ENCODE measurements at regions not wholly inside any gene's neighbourhood (a gene's known extent, or its start where the extent isn't known, plus 50 kb on each side); places are given as distances from the start of the nearest gene placed in this dataset.

DNA sequence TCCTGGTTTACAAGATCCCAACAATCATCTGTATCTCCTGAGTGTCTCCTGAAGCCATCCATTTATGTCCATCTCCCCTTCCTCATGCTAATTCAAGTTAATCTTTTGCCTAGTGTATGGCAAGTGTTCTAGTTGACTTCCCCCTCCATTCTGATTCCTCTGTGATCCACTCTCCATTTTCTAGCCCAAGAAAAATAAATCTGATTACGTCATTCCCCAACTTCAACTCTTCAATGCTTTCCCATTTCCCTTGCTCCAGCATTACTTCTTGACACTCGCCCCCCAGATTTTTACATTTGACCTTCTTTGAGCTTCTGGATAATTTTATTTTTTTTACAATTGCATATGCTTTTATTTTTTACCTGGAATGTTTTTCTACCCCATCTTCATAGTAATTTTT, 640.8 kb downstream of the TBC1D4 start:
- TF ChIP-seq, protein P1, sequence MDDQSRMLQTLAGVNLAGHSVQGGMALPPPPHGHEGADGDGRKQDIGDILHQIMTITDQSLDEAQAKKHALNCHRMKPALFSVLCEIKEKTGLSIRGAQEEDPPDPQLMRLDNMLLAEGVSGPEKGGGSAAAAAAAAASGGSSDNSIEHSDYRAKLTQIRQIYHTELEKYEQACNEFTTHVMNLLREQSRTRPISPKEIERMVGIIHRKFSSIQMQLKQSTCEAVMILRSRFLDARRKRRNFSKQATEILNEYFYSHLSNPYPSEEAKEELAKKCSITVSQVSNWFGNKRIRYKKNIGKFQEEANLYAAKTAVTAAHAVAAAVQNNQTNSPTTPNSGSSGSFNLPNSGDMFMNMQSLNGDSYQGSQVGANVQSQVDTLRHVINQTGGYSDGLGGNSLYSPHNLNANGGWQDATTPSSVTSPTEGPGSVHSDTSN (IDR thresholded peaks at IDR 0.05): no peak
- TF ChIP-seq SIN3A (IDR thresholded peaks at IDR 0.05; ENCODE audit: borderline replicate concordance, low read depth, low read length) (no peak), NFIC (IDR thresholded peaks at IDR 0.05; ENCODE audit: borderline replicate concordance) (no peak), POLR2AphosphoS5 (IDR thresholded peaks at IDR 0.05; ENCODE audit: low read depth, low read length) (no peak), RCOR1 (IDR thresholded peaks at IDR 0.05; ENCODE audit: low read length) (no peak)
- TF ChIP-seq, protein P2, sequence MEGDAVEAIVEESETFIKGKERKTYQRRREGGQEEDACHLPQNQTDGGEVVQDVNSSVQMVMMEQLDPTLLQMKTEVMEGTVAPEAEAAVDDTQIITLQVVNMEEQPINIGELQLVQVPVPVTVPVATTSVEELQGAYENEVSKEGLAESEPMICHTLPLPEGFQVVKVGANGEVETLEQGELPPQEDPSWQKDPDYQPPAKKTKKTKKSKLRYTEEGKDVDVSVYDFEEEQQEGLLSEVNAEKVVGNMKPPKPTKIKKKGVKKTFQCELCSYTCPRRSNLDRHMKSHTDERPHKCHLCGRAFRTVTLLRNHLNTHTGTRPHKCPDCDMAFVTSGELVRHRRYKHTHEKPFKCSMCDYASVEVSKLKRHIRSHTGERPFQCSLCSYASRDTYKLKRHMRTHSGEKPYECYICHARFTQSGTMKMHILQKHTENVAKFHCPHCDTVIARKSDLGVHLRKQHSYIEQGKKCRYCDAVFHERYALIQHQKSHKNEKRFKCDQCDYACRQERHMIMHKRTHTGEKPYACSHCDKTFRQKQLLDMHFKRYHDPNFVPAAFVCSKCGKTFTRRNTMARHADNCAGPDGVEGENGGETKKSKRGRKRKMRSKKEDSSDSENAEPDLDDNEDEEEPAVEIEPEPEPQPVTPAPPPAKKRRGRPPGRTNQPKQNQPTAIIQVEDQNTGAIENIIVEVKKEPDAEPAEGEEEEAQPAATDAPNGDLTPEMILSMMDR (IDR thresholded peaks at IDR 0.05): no peak
- TF ChIP-seq, protein P3, sequence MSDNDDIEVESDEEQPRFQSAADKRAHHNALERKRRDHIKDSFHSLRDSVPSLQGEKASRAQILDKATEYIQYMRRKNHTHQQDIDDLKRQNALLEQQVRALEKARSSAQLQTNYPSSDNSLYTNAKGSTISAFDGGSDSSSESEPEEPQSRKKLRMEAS (IDR thresholded peaks at IDR 0.05; ENCODE audit: low read depth): no peak
- TF ChIP-seq, protein P4, sequence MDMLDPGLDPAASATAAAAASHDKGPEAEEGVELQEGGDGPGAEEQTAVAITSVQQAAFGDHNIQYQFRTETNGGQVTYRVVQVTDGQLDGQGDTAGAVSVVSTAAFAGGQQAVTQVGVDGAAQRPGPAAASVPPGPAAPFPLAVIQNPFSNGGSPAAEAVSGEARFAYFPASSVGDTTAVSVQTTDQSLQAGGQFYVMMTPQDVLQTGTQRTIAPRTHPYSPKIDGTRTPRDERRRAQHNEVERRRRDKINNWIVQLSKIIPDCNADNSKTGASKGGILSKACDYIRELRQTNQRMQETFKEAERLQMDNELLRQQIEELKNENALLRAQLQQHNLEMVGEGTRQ (IDR thresholded peaks at IDR 0.05; ENCODE audit: borderline replicate concordance, low read depth, low read length): no peak
